ENCODE measurements at regions not wholly inside any gene's neighbourhood (a gene's known extent, or its start where the extent isn't known, plus 50 kb on each side); places are given as distances from the start of the nearest gene placed in this dataset.

- no peak for DNase-seq (ENCODE audit: low spot score)
Observed at GRCh38 chr2:5459041-5459440, 233.1 kb upstream of the SOX11 start.

- no peak for DNase-seq (ENCODE audit: low spot score)
Observed at GRCh38 chr2:5464657-5465056, 227.5 kb upstream of the SOX11 start.

GRCh38 chr2:5465859-5466258 is 226.3 kb upstream of the SOX11 start:
- no peak for DNase-seq (ENCODE audit: low spot score)

- DNase-seq (ENCODE audit: low spot score), result no peak
Observed at GRCh38 chr2:5467178-5467905, 224.8 kb upstream of the SOX11 start.

- no peak for DNase-seq (ENCODE audit: low spot score)
Observed at GRCh38 chr2:5472673-5473072, 219.5 kb upstream of the SOX11 start.

GRCh38 chr2:5473635-5474034 is 218.5 kb upstream of the SOX11 start:
- DNase-seq (ENCODE audit: low spot score), result no peak

- DNase-seq (ENCODE audit: low spot score), result no peak
Observed at GRCh38 chr2:5474716-5475115, 217.5 kb upstream of the SOX11 start.

- DNase-seq (ENCODE audit: low spot score), result no peak
Observed at GRCh38 chr2:5479265-5479928, 212.8 kb upstream of the SOX11 start.

GRCh38 chr2:5482929-5483331 is 209.3 kb upstream of the SOX11 start:
- no peak for DNase-seq (ENCODE audit: low spot score)

GRCh38 chr2:5484868-5485267 is 207.3 kb upstream of the SOX11 start:
- DNase-seq (ENCODE audit: low spot score), result no peak

- no peak for DNase-seq (ENCODE audit: low spot score)
Observed at GRCh38 chr2:5491523-5491922, 200.7 kb upstream of the SOX11 start.

- DNase-seq (ENCODE audit: low spot score), result no peak
Observed at GRCh38 chr2:5493256-5493655, 198.9 kb upstream of the SOX11 start.

GRCh38 chr2:5494212-5494611 is 198.0 kb upstream of the SOX11 start:
- DNase-seq (ENCODE audit: low spot score), result no peak

GRCh38 chr2:5495586-5495985 is 196.6 kb upstream of the SOX11 start:
- no peak for DNase-seq (ENCODE audit: low spot score)

- no peak for DNase-seq (ENCODE audit: low spot score)
Observed at GRCh38 chr2:5497874-5498273, 194.3 kb upstream of the SOX11 start.

- DNase-seq (ENCODE audit: low spot score), result no peak
Observed at GRCh38 chr2:5501807-5502206, 190.4 kb upstream of the SOX11 start.

- no peak for DNase-seq (ENCODE audit: low spot score)
Observed at GRCh38 chr2:5502385-5502784, 189.8 kb upstream of the SOX11 start.

- no peak for DNase-seq (ENCODE audit: low spot score)
Observed at GRCh38 chr2:5504756-5505155, 187.4 kb upstream of the SOX11 start.

GRCh38 chr2:5507367-5507766 is 184.8 kb upstream of the SOX11 start:
- DNase-seq (ENCODE audit: low spot score), result no peak

- DNase-seq (ENCODE audit: low spot score), result no peak
Observed at GRCh38 chr2:5509362-5509761, 182.8 kb upstream of the SOX11 start.

GRCh38 chr2:5510082-5510481 is 182.1 kb upstream of the SOX11 start:
- no peak for DNase-seq (ENCODE audit: low spot score)

GRCh38 chr2:5515693-5516092 is 176.5 kb upstream of the SOX11 start:
- DNase-seq (ENCODE audit: low spot score), result no peak

- no peak for DNase-seq (ENCODE audit: low spot score)
Observed at GRCh38 chr2:5519286-5519685, 172.9 kb upstream of the SOX11 start.

All from mesenteric fat pad (tissue), 1 donor.